Globus pallidus (tissue), 1 donor: ENCODE measurements at regions not wholly inside any gene's neighbourhood (a gene's known extent, or its start where the extent isn't known, plus 50 kb on each side); places are given as distances from the start of the nearest gene placed in this dataset.

Experiments
- DNase-seq: peaks from one replicate; pipeline ENCODE4 v3.0.0-alpha.2; 2015; ENCODE audit warnings: low spot score

DNA sequence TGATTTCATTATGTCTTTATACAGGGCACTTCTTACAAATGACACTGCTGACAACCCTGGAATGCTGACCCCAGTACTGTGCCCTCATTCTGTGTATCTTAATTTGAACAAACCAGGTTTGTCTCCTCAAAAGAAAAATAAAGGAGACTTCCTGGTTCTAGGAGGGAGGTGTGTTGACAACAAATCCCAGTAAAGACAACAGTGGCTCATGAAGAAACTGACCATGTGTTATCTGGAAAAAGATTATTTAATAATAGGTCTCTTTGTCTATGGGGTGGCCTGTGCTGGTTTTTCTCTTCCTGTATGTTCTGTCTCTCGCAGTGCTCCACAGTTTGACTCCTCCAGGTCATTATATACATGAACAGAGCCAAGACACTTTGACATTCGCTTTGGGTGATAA lies 454.6 kb downstream of the LMO4 start:
- no peak for DNase-seq

DNA sequence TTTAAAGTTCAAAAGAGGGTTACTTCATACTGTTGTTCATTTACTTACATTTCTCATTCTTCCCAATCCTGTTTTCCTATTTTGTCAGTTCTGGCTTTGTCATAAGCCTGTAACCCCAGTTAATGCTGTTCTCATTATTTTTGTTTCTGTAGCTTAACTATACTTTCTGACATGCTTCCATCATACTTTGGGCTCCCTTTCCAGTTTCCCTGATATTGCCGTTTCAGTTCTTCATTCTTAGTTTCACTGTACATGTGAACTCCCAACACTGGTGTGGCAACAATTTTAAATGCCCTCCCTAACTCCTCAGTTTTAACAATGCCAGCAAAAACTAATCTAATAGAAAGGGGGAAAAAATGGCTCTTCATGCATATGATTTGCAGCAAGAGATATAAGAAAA lies 456.7 kb downstream of the LMO4 start:
- DNase-seq, result no peak

DNA sequence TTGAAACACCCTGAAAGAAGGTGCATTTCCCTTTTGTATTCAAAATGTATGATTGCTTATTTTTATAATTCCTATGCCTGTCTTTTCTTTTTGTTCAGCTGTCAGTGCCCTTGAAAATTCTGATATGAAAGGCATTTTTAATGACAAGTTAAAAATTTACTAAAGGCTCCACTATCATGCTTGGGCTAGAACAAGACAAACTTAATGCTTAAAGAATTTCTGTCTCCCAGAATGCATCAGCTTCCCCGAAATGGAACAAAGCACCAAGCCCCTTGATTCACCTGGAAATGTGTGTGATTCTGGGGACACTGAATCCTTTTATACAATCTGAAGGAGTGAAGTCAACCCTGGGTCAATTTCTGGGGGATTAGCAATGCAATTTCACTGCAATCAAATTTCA lies 457.5 kb downstream of the LMO4 start:
- no peak for DNase-seq

DNA sequence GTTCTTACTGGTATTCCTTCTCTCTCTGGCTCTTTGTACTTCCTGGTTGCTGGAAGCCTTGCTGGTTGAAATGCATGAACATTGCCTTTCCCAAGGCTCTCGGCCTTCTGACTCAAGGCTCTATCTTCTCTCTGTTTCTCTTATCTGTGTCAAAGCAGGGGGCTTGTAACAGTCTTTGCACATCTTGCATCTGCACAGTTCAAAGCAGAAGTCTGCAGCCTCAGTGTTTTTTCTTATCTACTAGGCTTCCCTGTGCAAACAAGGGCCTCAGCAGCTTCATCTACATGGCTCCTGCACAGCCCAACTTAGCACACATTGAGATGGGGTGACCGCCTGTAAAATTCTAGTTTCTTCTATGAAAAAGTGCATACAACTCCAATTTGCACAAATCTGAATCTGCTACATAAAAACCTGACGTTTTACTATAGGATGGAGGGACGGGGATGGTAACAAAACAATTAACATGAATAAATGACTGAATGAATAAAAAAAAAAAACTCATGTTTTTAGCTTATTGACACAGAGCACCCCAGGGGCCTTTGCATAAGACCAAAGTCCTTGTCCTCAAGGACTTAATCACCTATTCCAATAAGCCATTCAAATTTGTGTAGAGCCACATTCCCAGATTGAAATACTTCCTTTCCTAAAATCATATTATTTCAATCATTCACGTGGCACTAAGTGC lies 458.3 kb downstream of the LMO4 start:
- no peak for DNase-seq

DNA sequence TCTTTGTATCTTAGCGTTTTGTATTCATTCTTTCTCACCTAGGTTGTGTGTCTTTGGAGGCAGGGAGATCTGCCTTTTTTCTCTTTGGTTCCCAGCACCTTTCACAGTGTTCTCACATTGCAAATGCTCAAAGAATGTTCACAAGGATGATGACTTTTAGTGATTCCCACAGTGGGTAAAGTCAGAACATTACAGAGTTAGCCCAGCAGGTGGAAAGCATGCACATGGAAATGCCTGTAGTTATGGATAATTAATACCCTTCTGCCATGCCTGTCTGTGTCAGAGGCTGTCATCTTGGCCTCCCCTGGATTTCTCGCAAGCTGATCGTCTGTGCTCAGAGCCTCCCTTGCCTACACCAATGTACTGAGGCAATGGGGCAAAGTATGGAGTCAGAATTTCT lies 458.9 kb downstream of the LMO4 start:
- no peak for DNase-seq

DNA sequence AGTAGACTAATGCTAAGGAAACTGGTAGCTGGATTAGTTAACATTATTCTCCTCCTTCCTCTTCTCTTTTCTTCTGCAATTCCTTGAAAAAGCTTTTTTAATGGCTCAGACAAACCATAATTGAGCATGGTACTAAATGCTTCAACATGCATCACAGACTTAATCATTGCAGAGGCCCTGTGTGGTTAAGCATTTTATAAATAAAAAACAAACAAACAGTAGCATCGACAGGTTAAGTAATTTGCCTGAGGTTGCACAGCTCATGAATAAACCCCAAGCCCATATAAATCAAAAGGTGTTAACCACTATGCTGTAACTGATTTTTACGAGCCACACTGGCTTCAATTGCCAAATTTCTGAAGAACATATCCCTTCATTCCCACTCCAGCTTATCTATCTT lies 462.1 kb downstream of the LMO4 start:
- DNase-seq, result no peak

DNA sequence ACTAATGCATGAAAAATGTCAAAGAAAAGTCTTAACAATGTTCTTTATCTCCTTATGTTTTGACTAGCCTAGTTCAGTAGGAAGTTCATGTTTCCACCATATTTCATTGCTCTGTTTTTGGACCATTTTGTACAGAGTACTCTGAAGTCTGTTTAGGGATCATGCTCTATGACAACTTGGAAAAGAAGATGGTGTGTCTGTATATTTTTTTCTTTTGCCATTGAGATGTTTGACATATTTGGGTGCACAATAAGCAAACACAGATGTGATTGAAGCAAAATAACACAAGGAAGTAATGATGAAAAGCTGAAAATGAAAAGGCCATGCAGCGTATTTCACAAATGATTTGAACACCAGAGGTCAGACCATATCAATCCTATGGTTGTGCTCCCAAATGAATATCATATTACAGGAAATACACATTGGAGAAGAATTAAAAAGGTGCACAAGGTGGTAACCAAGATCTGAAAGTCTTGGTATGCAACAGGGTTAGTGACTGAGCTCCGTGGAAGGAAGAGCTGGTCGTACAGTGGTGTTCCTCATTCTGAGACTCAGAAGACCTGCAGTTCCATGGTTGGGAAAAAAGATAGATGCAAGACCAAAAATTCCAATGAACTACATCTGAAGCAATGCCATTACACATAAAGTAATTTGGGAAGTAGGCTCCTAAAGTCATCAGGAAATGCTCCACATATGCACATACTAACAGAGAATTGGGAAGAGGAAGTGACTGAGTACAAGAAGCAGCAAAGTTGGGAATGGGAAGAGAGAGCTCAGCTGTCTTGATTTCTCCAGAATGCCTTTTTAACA lies 463.5 kb downstream of the LMO4 start:
- DNase-seq, result no peak

DNA sequence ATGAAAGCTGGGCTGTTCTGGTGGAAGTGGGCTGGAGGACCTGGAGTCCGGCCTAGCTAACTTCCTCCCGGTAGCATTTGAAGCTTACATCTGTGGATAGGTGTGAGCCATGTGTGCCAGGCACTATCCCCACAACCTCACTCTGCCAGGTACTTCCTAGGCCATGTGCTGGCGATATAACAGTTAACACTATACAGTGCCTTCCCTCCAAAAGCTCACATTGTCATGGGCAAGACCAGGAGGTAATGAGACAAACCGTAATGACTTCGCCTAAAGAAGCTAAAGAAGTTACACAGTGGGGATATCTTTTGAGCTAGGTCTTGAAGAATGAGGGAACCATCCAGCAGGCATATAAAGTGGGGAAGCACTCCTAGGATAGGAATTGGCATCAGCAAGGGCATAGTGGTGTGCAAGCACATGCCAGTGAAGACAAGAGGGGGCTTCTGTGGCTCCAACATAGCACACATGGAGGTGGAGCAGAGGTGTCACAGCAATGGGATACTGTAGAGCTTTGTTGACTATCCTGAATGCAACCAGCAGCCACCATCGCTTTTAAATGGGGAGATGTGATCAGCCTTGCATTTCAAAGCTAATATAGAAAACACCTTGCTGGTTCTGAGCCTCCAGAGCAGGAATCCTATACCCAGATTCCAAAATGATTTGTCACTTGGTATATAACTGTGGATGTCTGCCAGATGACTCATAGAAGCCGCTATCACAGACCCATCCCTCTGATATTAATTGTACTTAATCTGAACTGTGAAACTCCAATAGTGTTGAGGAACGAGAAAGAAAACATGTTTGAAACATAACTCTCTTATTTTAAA lies 466.3 kb downstream of the LMO4 start:
- DNase-seq, result no peak

DNA sequence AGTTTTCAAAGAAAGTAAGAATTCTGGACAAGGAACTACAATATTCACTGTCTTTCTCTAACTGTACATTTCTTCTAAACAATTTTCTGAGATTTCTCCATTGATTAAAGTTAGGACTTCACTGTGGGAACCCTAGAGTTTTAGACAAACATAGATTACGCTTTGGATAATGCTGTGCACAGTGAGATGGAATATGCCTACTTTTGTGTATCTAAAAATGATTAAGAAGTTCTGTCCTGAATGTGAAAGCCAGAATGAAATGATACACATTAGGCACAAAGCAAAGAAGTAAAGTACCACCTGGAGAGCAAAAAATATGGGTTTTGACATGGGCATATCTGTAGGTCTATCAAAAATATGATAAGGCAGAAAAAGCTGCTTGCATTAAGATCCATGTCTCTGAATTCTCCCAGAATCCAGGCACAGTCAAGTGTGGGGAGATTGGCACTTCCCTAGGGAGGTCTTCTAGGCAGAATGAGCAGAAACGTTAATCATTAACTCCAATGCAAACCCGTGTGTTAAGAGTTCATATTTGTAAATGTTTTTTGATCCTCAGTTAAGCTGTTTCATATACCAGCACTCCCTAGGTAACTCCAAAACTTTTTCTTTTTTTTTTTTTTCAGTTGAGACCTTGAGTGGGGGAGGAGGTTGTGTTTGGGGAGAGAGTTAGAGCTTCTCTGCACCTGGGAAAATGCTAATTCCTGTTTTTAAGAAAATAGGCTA lies 467.1 kb downstream of the LMO4 start:
- no peak for DNase-seq

DNA sequence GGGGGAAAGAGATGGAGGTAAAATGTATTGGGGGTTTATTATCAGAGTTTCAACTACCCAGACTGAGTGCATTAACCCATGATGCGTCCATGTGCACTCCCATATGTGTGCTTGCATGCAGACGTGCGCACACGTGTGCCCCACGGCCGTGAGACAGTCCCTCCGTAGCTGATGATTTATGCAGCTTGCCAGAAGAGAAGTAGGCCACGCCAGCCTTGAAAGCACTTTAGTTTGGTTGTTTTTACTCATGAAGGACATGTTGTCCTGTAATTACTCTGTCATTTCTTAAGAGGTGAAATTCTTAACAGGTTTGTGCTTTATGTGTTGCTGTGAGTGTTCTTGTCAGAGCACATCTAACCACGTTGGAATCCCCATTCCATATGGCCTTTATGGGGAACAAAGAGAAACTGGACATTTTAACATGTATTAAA lies 467.8 kb downstream of the LMO4 start:
- no peak for DNase-seq

DNA sequence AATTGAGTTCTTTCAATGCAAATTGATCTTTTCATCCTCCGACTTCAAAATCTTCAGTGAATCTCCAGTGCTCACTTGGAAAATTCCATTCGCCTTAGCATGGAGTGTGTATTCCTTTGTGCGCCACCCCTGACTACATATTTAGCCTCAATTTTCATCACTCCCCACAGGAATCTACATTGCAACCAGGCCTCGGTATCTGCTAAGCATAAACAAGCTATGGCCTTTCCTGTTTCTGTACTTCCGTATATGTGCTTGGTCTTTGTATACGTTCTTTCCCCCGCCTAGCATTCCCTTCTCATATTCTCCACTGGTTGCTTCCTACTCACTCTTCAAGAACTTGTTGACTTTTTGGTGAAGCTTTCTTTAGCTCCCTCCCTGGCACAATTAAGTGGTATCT lies 470.8 kb downstream of the LMO4 start:
- DNase-seq, result no peak

DNA sequence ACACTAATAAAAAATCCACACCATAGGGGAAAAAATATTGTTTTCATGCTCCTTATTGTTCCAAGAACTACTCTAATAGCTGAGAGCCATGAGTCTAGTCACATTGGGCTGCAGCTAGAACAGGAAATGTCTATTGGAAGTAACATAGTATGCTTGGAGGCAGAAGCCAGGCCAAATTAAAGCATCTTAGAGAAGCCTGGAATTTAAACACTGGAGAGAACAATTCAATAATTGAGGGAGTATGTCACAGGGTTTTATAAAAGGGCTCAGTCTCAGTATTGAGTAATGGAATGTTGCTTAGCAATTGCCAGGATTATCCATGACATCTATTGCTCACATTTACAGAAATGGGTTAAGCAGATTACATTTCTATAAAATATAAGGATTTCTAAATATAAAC lies 471.3 kb downstream of the LMO4 start:
- DNase-seq, result no peak

DNA sequence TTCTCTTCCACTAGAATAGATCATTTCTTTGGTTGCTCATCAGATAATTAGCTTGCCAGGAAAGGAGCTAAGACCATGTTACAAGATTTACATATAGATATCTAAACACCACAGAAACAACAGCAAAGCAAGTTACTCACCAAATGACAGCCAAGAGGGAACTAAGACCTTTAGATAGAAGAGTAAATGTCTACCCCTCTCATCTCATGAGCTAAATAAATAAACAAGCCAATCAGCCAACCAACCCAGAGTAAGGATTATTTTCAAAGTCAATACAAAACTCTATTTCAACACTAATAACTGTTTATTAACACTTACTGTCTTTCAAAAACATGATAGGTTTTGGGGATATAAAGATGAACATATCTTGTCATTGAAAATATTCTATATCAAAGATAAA lies 474.7 kb downstream of the LMO4 start:
- DNase-seq, result no peak

DNA sequence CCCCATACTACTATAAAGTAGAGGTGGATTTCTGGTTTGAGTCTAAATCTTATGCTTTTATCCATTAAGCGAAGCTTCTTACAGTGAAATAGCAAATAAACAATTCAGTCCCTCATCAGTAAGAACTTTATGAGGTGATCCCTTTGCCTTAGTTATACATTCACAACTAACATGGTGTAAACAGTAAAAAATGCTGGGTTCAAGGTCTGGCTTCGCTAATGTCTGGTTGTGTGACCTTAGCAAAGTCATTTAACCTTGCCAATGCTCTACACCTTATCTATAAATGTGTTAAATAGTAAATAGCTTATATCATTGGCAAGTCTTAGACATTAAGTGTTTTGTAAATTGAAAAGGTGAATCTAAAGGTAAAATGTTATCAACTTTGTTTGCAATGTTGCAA lies 475.4 kb downstream of the LMO4 start:
- no peak for DNase-seq

DNA sequence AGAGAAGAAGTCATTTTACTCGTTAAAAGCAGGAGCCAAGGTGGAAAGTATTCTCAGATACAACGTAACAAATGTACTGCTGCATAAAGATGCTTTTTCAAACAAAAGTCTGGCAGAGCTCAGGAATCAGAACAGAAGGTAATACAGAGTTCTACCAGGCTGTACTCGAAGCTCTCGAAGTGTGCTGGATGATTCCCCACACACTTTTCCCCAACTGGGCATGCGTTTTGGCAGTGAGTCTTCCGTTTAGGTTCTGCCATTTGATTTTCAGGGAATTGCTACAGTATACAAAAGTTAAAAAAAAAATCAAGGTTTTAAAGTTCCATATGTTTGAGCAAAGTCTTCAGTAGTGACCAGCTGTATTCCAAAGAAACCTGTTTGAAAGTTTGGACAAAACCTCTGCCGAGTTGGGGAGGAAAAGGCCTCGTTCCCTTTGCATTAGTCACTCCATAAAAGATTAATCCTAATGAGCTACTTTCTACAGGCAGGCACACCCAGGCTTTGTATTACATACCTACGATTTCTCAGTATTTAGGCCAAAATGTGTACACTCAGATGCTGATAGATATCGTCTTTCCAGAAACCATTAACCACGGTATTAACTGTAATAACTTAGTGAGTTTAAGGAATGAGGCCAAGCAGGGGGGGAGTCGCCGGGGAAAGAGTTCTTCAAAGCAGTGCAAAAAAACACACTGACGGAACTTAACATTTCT lies 477.1 kb downstream of the LMO4 start:
- no peak for DNase-seq

DNA sequence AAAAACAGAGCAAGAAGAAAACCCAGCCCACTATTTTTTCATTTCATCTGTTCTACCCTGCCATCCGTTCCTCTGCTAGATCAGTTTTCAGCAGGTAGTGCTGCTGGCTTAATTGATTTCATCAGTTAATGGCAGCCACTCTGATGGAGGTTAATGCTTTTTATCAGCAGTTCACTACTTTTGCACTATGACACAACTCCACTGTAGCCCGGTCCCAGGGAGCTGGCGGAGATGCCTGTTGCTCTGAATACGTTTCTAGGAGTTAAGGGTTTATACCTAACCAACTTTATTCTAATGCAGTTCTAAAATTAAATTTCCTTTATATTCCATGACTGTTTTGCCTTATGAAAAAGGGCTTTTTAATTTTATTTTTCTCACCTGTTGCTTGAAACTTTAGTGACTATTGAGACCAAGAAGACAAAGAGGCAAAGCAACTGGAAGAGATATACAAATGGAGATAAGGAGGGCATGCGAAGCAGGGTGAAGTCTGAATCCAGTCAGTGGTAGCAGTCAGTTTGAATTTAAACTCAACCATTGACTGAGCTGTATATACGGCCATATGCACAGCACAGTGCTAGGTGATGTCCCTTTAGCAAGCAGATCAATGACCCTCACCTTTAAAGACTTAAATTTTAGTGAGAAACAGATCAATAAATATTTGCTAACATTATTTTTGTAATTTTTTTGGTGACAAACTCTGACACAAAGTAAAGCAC lies 477.9 kb downstream of the LMO4 start:
- no peak for DNase-seq

DNA sequence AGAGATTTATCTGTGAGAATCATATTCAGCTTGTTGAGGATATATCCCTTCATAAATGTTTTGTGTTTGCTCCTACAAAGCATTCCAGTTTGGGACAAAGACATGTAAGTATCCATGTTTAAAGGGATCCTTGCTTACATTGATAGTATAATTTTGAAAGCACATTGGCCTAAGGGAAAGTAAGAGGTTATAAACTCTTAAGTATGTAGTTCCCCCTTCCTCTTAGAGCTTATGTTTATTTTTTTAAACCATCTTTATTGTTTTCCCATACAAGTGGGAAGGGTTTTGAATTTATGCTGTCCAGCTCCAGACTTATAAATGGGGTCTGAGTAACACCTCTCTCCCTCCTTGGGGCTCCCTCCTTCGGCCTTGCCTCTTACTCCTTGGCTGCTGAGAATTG lies 481.5 kb downstream of the LMO4 start:
- DNase-seq, result no peak

DNA sequence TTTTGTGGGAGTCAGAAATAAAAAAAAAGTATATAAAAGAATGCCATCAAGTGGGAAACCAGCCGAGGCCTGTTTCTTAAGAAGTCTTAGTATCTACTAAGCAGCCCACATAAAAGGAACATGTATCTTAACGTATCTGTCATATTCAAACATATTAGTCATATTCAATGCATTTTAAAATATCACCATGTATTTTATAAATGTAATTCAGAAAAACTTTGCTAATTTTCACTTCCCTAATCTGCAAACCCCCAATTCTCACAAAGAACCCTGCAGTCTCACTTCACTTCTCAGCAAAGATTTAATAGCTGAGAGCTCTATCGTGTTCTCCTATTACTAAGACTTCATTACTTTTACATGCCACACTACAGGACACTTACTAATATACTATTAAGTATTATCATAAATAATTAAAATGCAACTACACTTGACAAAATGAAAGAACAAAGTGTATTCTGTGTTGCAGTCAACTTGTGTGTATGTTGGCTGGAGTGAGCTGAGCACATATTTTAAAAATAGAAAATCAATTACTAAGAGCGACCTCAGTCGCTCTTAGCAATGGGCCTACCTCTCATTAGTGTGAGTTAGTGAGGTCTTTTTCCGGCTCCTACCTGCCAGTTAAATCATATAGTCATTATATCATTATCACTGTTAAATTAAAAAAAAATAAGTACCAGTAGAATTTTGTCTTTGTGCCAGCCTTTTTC lies 484.3 kb downstream of the LMO4 start:
- no peak for DNase-seq

DNA sequence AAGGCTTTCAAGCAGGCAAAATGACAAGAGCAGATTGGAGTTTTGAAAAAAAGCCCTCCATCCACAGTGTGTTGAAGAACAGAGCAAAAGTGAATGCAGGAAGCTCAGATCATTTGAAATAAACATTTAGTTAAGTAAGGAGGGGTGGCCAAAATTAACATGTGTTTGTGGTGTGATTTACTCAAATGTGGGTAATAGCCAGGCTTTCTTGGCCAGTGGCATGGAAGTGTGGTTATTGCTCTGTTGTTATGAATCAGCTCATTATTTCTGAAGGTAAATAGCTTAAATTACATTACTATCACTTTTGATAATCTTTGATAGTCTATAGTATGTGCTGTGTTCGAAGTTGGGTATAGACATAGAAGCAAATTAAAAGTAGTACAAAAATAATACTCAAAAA lies 485.9 kb downstream of the LMO4 start:
- no peak for DNase-seq

DNA sequence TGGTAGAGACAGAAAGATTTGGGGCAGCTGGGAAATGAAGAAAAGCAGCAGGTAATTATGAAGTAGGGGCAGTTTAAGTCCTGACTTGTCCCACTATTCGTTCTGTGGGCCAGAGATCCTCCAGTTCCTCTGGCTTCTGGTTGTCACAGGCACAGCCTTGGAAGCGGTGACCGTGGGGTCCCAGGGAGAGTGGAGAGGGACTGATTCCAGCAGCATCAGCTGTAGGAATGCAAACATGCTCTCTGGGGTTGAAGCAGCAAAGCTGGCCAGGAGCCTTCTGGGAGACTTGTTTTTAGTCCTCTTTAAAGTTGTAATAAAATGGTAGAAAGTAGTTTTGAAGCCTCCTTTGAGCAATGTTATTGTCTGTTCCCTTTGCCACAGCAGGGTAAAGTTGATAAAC lies 488.0 kb downstream of the LMO4 start:
- DNase-seq, result no peak
